Lower leg skin (tissue), 4 donors: ENCODE measurements at regions not wholly inside any gene's neighbourhood (a gene's known extent, or its start where the extent isn't known, plus 50 kb on each side); places are given as distances from the start of the nearest gene placed in this dataset.

Experiments used
- DNase-seq, 2 donors: peaks; one replicate each; pipeline ENCODE4 v3.0.0-alpha.2; 2019; ENCODE audit warnings: low spot score in 2 of 2
- H3K4me3 ChIP-seq: fragments of 200-600 bp; sonication (generic); 2 replicates; pipeline ENCODE4 v1.5.1; 2017; ENCODE audit warnings: mild to moderate bottlenecking, low read depth; ENCODE audit not compliant: poor library complexity, severe bottlenecking
- POLR2A ChIP-seq, 2 donors: fragments of 450-650 bp; IDR thresholded peaks; one replicate each; pipeline ENCODE4 v1.6.1; 2016 to 2017; ENCODE audit warnings: antibody characterized with exemption in 2 of 2, mild to moderate bottlenecking in 1 of 2, moderate library complexity in 1 of 2
- WGBS, 2 donors: methylation state at CpG; one replicate each; pipeline ENCODE4 v1.1.5; 2018; 5-methylcytosine and 5-hydroxymethylcytosine counted together
- intact Hi-C: fragments of 100-400 bp; cut with DNase I; formaldehyde crosslinking; loops from one replicate; pipeline ENCODE4 v1.15.0; 2023; ENCODE audit warnings: low total_unique reads
- TF ChIP-seq, protein P1 (sequence below), 3 donors: fragments of 450-650 bp; IDR thresholded peaks; one replicate each; pipeline ENCODE4 v1.5.1; 2016; ENCODE audit warnings: antibody characterized with exemption in 3 of 3, mild to moderate bottlenecking in 3 of 3, moderate library complexity in 2 of 3

DNA sequence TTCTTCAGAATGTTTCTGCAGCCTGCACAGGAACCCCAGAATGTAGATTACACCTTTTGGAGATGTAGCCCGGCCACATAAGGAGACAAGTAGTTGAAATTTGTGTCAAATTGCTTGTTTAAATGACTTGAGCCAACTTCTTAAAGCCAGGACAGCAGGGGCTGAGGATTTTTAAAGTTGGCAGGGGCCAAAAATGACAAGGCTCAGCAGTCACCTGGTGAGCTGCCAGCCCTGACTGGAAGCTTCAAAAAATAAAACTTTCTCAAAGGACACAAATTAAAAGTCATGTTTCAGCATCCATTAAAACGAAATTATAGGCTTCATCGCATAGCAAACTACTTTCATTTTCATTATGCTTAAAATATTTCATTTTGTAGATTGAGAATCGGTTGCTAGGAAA lies 340.3 kb upstream of the WWC1 start:
- TF ChIP-seq, protein P1, sequence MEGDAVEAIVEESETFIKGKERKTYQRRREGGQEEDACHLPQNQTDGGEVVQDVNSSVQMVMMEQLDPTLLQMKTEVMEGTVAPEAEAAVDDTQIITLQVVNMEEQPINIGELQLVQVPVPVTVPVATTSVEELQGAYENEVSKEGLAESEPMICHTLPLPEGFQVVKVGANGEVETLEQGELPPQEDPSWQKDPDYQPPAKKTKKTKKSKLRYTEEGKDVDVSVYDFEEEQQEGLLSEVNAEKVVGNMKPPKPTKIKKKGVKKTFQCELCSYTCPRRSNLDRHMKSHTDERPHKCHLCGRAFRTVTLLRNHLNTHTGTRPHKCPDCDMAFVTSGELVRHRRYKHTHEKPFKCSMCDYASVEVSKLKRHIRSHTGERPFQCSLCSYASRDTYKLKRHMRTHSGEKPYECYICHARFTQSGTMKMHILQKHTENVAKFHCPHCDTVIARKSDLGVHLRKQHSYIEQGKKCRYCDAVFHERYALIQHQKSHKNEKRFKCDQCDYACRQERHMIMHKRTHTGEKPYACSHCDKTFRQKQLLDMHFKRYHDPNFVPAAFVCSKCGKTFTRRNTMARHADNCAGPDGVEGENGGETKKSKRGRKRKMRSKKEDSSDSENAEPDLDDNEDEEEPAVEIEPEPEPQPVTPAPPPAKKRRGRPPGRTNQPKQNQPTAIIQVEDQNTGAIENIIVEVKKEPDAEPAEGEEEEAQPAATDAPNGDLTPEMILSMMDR (IDR thresholded peaks at IDR 0.05): no peak
- TF ChIP-seq POLR2A (IDR thresholded peaks at IDR 0.05): no peak
- WGBS, 2 donors: 29 to 38% methylated on average over 4 of the region's 4 CpGs
- H3K4me3 ChIP-seq: no peak overlapping the region
- intact Hi-C loops: no loop called here
- no peak for DNase-seq

DNA sequence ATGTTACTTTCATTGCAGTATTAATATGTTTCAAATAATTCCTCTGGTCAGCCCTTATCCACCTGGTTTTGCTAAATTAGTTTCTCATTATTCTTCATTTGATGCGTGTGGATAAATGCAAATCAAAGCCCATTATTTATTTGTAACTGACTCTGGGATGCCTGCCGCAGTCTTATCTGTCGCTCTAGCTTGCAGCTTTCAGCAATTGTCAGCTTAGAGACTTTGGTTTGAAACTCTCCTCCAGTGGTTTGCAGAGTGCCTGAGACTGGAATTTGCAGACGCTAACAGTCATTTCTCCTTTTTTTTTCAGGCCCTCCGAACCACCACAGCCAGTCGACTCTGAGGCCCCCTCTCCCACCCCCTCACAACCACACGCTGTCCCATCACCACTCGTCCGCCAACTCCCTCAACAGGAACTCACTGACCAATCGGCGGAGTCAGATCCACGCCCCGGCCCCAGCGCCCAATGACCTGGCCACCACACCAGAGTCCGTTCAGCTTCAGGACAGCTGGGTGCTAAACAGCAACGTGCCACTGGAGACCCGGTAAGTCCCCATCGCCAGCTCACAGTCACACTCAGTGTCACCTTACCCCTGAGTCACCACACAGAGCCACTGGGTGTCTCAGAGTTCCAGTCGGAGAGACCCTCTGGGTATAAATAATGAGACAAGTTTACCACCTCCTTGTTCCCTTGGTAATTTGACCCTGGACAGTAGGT lies 339.0 kb upstream of the WWC1 start:
- DNase-seq: no peak

DNA sequence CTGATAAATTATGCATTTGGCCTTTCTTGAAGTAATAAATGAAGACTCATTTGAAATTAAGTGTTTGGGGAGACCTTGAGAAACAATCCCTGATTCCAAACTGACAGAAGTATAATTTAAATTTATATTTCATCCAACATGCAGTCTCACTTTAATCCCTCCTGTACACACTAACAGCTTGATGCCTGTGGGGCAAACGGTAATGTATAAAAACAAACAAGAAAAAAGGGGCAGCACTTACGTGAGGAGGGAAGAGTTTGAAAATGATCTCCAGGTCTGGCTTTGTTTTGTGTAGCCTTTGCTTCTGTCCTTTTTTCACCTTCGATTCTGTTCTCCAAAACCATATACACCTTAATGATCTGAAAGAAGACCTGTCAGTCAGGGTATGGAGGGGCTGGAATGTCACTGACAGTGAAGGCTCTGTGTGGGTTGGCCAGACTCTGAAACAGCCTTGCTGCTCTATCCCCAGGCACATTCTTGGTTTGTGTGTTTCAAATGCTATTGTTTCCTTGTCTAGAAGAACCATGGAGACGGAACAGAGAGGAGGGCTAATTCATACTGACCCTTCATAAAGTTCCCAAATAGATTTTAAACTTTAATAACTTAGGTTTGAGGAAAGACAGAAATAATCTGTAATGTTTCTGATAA lies 338.2 kb upstream of the WWC1 start:
- no peak for DNase-seq
- no peak overlapping the region for H3K4me3 ChIP-seq
- no peak for TF ChIP-seq POLR2A (IDR thresholded peaks at IDR 0.05)
- TF ChIP-seq, protein P1 (IDR thresholded peaks at IDR 0.05): no peak
- intact Hi-C loops: no loop called here
- WGBS, 2 donors: 60 to 72% methylated on average over 4 of the region's 4 CpGs

More for the DNA sequence above, 339.0 kb upstream of the WWC1 start:
- intact Hi-C loops: no loop called here
- 83 to 87% methylated on average over 19 of the region's 19 CpGs for WGBS, 2 donors
- H3K4me3 ChIP-seq: no peak overlapping the region
- no peak for TF ChIP-seq POLR2A (IDR thresholded peaks at IDR 0.05)
- TF ChIP-seq, protein P1 (IDR thresholded peaks at IDR 0.05): no peak

DNA sequence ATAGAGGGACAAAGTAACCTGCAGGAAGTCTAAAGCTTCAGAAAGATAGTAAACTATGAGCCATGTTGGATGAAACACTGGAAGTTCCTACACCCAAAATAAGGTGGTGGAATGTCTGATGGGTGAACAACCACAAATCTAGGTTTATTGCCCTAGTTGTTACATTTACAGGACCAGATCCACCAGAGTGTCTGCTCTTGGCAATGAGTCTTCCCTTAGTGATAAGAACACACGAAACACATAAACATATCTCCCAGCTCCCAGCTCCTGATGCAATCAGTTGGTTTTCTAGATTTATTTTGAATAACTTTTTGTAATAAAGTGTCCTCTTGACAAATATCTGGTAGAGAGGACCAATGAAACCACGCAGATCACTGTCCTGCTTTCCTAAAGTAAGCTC lies 329.7 kb upstream of the WWC1 start:
- H3K4me3 ChIP-seq: no peak overlapping the region
- no peak for DNase-seq
- intact Hi-C loops: no loop called here
- no peak for TF ChIP-seq POLR2A (IDR thresholded peaks at IDR 0.05)
- TF ChIP-seq, protein P1 (IDR thresholded peaks at IDR 0.05): no peak
- 78 to 84% methylated on average over 2 of the region's 2 CpGs for WGBS, 2 donors

DNA sequence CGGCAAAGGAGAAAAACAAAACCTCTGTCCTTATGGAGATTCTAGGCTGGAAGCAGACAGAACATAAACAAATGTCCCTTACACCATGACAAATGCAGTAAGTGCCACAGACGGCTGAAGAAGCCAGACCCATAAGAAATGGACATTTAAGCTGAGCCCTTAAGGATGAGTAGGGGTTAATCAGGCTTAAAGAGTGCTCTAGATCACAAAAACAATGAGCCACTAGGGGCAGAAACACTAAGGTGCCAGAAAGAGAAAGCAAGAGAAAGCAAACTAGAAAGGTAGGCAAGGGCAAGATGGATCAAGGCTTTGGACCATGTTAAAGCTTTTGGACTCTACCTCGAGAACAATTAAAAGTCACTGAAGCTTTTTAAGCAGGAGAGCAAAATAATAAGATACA lies 326.9 kb upstream of the WWC1 start:
- intact Hi-C loops: no loop called here
- TF ChIP-seq, protein P1 (IDR thresholded peaks at IDR 0.05): no peak
- TF ChIP-seq POLR2A (IDR thresholded peaks at IDR 0.05): no peak
- no peak for DNase-seq

More for the DNA sequence above, 326.9 kb upstream of the WWC1 start:
- 86% methylated on average over 3 of the region's 3 CpGs for WGBS, 2 donors
- no peak overlapping the region for H3K4me3 ChIP-seq
